Posterior cingulate gyrus (tissue), 11 donors: ENCODE measurements at regions not wholly inside any gene's neighbourhood (a gene's known extent, or its start where the extent isn't known, plus 50 kb on each side); places are given as distances from the start of the nearest gene placed in this dataset.

Source experiments
- DNase-seq, 10 donors: peaks; one replicate each; pipeline versions ENCODE4 v3.0.0 to v3.0.0-alpha.2; 2020 to 2021; ENCODE audit warnings: mixed read lengths in 3 of 10
- intact Hi-C: fragments of 100-400 bp; cut with DNase I; formaldehyde crosslinking; loops from one replicate; pipeline ENCODE4 v1.15.1; 2023

DNA sequence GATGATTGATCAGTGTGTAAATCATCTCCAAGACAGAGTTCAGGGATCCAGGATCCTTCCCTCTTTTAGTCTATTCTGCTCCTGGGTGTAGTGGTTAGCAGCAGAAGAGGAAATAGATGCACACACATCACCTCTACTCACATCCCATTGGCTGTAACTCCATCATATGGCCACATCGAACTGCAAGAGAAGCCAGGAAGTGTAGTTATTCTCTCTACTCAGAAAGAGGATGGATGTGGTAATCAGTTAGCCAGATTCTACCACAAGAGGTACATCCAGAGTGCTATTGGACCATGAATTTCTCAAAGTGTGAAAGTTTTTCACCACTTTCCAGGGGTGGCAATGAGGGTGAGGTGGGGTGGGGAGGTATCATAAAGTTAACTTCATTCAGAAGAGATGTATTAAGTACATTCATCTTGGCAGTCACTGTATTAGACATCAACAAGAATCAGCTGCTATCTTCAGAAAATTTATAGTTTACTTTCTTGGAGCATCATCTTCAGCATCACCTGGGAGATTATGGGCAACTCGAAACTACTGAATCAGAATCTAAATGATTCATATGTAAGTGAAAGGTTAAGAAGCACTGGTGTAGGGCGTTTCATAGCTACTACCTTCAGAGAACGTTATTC lies 60.6 kb upstream of the GAP43 start:
- DNase-seq, result no peak

DNA sequence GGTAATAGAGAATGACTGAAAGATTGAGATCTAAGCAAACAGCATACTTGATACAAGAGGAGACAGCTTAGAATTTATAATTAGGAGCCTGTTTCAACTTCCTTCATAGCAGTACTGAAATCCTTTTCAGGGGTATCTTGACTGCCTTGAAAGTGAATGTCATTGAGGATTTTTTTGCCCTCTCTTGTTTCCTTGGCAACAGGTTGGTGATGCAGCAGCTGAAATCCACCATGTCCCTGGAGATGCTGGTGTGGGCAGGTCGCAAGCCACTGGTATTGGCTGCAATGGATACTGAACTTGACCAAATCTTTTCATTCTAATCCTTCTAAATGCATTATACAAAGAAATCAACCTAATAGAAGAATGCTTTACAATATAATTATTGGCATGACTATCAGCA lies 59.3 kb upstream of the GAP43 start:
- intact Hi-C loops, result no loop called here

More for the DNA sequence above, 60.6 kb upstream of the GAP43 start:
- intact Hi-C loops, result no loop called here

DNA sequence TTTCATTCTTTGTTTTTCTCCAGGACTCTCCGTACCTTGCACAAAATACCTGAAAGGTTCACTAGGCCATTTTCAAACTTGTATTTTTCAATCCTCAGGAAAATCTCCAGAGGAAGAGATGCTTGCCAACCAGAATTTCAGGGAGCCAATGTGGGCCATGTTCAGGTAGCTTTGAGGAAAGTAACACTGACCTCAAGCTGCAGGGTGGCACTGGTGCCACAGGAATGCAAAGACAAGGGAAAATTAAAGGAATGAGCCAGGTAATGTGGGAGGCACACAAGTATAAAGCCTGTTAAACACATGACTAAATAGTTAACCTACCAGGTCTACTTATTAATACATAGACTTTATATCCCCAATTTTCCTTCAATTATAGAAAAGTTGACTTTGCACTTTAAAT lies 51.9 kb upstream of the GAP43 start:
- intact Hi-C loops, result no loop called here
- DNase-seq, result no peak

More for the DNA sequence above, 59.3 kb upstream of the GAP43 start:
- DNase-seq, result no peak
